ENCODE measurements at regions not wholly inside any gene's neighbourhood (a gene's known extent, or its start where the extent isn't known, plus 50 kb on each side); places are given as distances from the start of the nearest gene placed in this dataset.

DNA sequence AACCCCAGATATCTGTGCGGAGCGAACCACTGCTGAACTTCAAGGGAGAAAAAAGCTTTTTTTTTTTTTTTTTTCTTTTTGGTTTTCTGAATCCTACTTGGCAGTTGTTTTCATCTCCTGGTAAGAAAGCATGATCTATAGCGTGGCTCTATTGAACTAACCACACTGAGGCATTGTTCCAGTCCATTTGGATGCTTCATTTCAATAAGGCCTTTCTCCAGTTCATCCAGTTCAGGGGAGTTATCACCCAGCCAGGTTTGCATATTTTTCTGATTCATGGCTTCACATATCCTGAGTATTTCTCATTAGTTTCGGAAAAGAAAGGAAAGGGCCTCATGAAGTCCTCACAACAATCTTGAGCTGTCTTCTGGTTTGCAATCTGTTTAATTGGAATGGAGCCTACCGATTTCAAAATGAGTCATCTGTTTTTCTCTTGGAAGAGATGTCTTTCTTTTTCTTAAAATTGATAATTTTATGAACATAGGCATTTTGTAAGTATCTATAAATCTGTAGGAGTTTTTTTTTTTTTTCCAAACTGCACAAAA is 93.1 kb upstream of the STEAP4 start:
- no peaks in the 10 kb centered on the region for H3K4me1 ChIP-seq (ENCODE audit: control insufficient read depth in 5 of 5, insufficient read depth in 5 of 5, low read length in 5 of 5)
- H3K9me3 ChIP-seq (ENCODE audit: control insufficient read depth in 4 of 4, insufficient read depth in 3 of 4, low read length in 3 of 4): no peaks in the 10 kb centered on the region
- no peak for ATAC-seq (ENCODE audit: insufficient read depth, low FRiP score)
- H3K9ac ChIP-seq (ENCODE audit: insufficient read depth in 1 of 2, low read length in 2 of 2): no peak overlapping the region
- TF ChIP-seq, protein P1, sequence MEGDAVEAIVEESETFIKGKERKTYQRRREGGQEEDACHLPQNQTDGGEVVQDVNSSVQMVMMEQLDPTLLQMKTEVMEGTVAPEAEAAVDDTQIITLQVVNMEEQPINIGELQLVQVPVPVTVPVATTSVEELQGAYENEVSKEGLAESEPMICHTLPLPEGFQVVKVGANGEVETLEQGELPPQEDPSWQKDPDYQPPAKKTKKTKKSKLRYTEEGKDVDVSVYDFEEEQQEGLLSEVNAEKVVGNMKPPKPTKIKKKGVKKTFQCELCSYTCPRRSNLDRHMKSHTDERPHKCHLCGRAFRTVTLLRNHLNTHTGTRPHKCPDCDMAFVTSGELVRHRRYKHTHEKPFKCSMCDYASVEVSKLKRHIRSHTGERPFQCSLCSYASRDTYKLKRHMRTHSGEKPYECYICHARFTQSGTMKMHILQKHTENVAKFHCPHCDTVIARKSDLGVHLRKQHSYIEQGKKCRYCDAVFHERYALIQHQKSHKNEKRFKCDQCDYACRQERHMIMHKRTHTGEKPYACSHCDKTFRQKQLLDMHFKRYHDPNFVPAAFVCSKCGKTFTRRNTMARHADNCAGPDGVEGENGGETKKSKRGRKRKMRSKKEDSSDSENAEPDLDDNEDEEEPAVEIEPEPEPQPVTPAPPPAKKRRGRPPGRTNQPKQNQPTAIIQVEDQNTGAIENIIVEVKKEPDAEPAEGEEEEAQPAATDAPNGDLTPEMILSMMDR (IDR thresholded peaks at IDR 0.05; ENCODE audit: control extremely low read depth, extremely low read depth): no peak
- H3K27me3 ChIP-seq (ENCODE audit: control insufficient read depth in 3 of 3, insufficient read depth in 3 of 3, low read length in 2 of 3): no peaks in the 10 kb centered on the region
- no peaks in the 10 kb centered on the region for H3K36me3 ChIP-seq (ENCODE audit: control insufficient read depth in 4 of 4, insufficient read depth in 4 of 4, low read length in 4 of 4)
- WGBS, 2 donors: 88 to 96% methylated on average over 5 of the region's 5 CpGs
- no peak for DNase-seq
- H3K4me3 ChIP-seq: no peak overlapping the region
- no peak overlapping the region for H3K27ac ChIP-seq (ENCODE audit: low read depth in 1 of 2, low read length in 1 of 2)

DNA sequence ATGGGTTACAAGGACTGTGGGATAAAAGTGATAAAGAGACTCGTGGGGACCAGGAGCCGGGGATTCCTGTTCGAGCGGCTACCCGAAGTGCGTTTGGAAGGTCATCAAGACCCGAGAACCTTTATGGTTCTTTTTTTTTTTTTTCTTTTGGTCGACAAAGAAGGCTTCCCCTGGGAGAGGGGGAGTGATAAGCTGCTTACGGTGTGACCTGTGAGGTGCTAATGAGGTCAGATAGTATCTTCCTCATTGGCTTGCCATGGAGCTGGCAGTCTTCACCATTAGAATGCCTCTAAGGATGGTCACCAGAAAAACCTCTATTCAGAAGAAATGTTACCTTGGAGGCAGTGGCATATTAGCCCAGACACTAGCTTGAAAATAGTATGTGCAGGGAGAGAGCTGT is 92.3 kb upstream of the STEAP4 start:
- TF ChIP-seq, protein P1 (IDR thresholded peaks at IDR 0.05; ENCODE audit: control extremely low read depth, extremely low read depth): no peak
- Histone ChIP-seq H3K36me3 (ENCODE audit: control insufficient read depth in 4 of 4, insufficient read depth in 4 of 4, low read length in 4 of 4) (no peaks in the 10 kb centered on the region), H3K4me1 (ENCODE audit: control insufficient read depth in 5 of 5, insufficient read depth in 5 of 5, low read length in 5 of 5) (no peaks in the 10 kb centered on the region), H3K9me3 (ENCODE audit: control insufficient read depth in 4 of 4, insufficient read depth in 3 of 4, low read length in 3 of 4) (no peaks in the 10 kb centered on the region), H3K27ac (ENCODE audit: low read depth in 1 of 2, low read length in 1 of 2) (no peak overlapping the region), H3K27me3 (ENCODE audit: control insufficient read depth in 3 of 3, insufficient read depth in 3 of 3, low read length in 2 of 3) (no peaks in the 10 kb centered on the region), H3K4me3 (no peak overlapping the region), H3K9ac (ENCODE audit: insufficient read depth in 1 of 2, low read length in 2 of 2) (no peak overlapping the region)
- DNase-seq: no peak
- WGBS, 2 donors: 72 to 81% methylated on average over 9 of the region's 9 CpGs
- ATAC-seq (ENCODE audit: insufficient read depth, low FRiP score): no peak

- WGBS, 2 donors: 63 to 90% methylated on average over 1 of the region's 1 CpG
- TF ChIP-seq, protein P1 (IDR thresholded peaks at IDR 0.05; ENCODE audit: control extremely low read depth, extremely low read depth): no peak
- Histone ChIP-seq H3K27ac (ENCODE audit: low read depth in 1 of 2, low read length in 1 of 2) (no peak overlapping the region), H3K36me3 (ENCODE audit: control insufficient read depth in 4 of 4, insufficient read depth in 4 of 4, low read length in 4 of 4) (no peaks in the 10 kb centered on the region), H3K4me1 (ENCODE audit: control insufficient read depth in 5 of 5, insufficient read depth in 5 of 5, low read length in 5 of 5) (no peaks in the 10 kb centered on the region), H3K4me3 (no peak overlapping the region), H3K9me3 (ENCODE audit: control insufficient read depth in 4 of 4, insufficient read depth in 3 of 4, low read length in 3 of 4) (no peaks in the 10 kb centered on the region), H3K9ac (ENCODE audit: insufficient read depth in 1 of 2, low read length in 2 of 2) (no peak overlapping the region), H3K27me3 (ENCODE audit: control insufficient read depth in 3 of 3, insufficient read depth in 3 of 3, low read length in 2 of 3) (no peaks in the 10 kb centered on the region)
- DNase-seq: no peak
- no peak for ATAC-seq (ENCODE audit: insufficient read depth, low FRiP score)
These were observed 91.8 kb upstream of the STEAP4 start for GRCh38 chr7:88398459-88398858.

DNA sequence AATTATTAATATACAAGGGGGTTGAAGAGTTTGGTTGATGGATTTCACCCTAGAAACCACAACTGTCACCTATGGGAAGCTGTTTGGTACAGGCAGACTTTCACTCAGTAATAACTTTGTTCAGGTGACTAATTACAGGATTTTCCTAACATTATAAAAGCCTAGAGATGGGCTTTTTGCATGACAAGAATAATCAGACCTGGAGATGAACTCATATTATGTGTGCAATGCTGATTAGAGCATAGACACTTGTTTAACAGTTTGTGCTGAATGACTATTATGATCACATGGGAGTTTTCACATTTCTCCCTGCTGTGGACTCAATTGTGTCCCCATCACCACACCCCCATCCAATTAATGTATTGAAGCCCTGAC is 90.2 kb upstream of the STEAP4 start:
- H3K27ac ChIP-seq (ENCODE audit: low read depth in 1 of 2, low read length in 1 of 2): no peak overlapping the region

More for the DNA sequence above, 90.2 kb upstream of the STEAP4 start:
- H3K9ac ChIP-seq (ENCODE audit: insufficient read depth in 1 of 2, low read length in 2 of 2): no peak overlapping the region
- H3K9me3 ChIP-seq (ENCODE audit: control insufficient read depth in 4 of 4, insufficient read depth in 3 of 4, low read length in 3 of 4): no peaks in the 10 kb centered on the region
- TF ChIP-seq, protein P1 (IDR thresholded peaks at IDR 0.05; ENCODE audit: control extremely low read depth, extremely low read depth): no peak
- H3K4me1 ChIP-seq (ENCODE audit: control insufficient read depth in 5 of 5, insufficient read depth in 5 of 5, low read length in 5 of 5): no peaks in the 10 kb centered on the region
- H3K4me3 ChIP-seq: no peak overlapping the region
- DNase-seq (no peak), ATAC-seq (ENCODE audit: insufficient read depth, low FRiP score) (no peak)
- no peaks in the 10 kb centered on the region for H3K36me3 ChIP-seq (ENCODE audit: control insufficient read depth in 4 of 4, insufficient read depth in 4 of 4, low read length in 4 of 4)
- no peaks in the 10 kb centered on the region for H3K27me3 ChIP-seq (ENCODE audit: control insufficient read depth in 3 of 3, insufficient read depth in 3 of 3, low read length in 2 of 3)

All from lung (tissue), 11 donors.